ES-I3 (cell line): ENCODE measurements at regions not wholly inside any gene's neighbourhood (a gene's known extent, or its start where the extent isn't known, plus 50 kb on each side); places are given as distances from the start of the nearest gene placed in this dataset.

Source experiments
- H3K36me3 ChIP-seq: 2 replicates; pipeline ENCODE4 v1.6.1; 2013; ENCODE audit warnings: mild to moderate bottlenecking, low read length, control low read depth, moderate library complexity; ENCODE audit not compliant: insufficient read depth
- H3K4me1 ChIP-seq: 2 replicates; pipeline ENCODE4 v1.6.1; 2013; ENCODE audit warnings: mild to moderate bottlenecking, control low read depth, low read length; ENCODE audit not compliant: insufficient read depth
- H3K9ac ChIP-seq: 2 replicates; pipeline ENCODE4 v1.6.1; 2013; ENCODE audit warnings: low read depth, mild to moderate bottlenecking, low read length, moderate library complexity
- H3K9me3 ChIP-seq: 2 replicates; pipeline ENCODE4 v1.6.1; 2013; ENCODE audit warnings: mild to moderate bottlenecking, low read length, moderate library complexity; ENCODE audit not compliant: control insufficient read depth, insufficient read depth

GRCh38 chr20:22204801-22205200 lies 379.6 kb downstream of the FOXA2 start:
- H3K9me3 ChIP-seq: no peaks in the 10 kb centered on the region
- no peaks in the 10 kb centered on the region for H3K36me3 ChIP-seq
- no peak overlapping the region for H3K9ac ChIP-seq
- H3K4me1 ChIP-seq: no peaks in the 10 kb centered on the region

- H3K9ac ChIP-seq: no peak overlapping the region
- H3K9me3 ChIP-seq: no peaks in the 10 kb centered on the region
- no peaks in the 10 kb centered on the region for H3K36me3 ChIP-seq
- H3K4me1 ChIP-seq: no peaks in the 10 kb centered on the region
Observed at GRCh38 chr20:22182148-22182547, 402.2 kb downstream of the FOXA2 start.

GRCh38 chr20:22180244-22180643 lies 404.1 kb downstream of the FOXA2 start:
- Histone ChIP-seq H3K9ac (no peak overlapping the region), H3K36me3 (no peaks in the 10 kb centered on the region), H3K4me1 (no peaks in the 10 kb centered on the region), H3K9me3 (no peaks in the 10 kb centered on the region)

- no peaks in the 10 kb centered on the region for H3K9me3 ChIP-seq
- no peaks in the 10 kb centered on the region for H3K36me3 ChIP-seq
- H3K4me1 ChIP-seq: no peaks in the 10 kb centered on the region
- H3K9ac ChIP-seq: no peak overlapping the region
Observed at GRCh38 chr20:22160101-22160652, 424.2 kb downstream of the FOXA2 start.

- Histone ChIP-seq H3K36me3 (no peaks in the 10 kb centered on the region), H3K9ac (no peak overlapping the region), H3K4me1 (no peaks in the 10 kb centered on the region), H3K9me3 (no peaks in the 10 kb centered on the region)
Observed at GRCh38 chr20:22159276-22159675, 425.1 kb downstream of the FOXA2 start.

- Histone ChIP-seq H3K36me3 (no peaks in the 10 kb centered on the region), H3K9ac (no peak overlapping the region), H3K9me3 (no peaks in the 10 kb centered on the region), H3K4me1 (no peaks in the 10 kb centered on the region)
Observed at GRCh38 chr20:22127587-22127986, 422.1 kb downstream of the PAX1 start.

- no peak overlapping the region for H3K9ac ChIP-seq
- no peaks in the 10 kb centered on the region for H3K36me3 ChIP-seq
- no peaks in the 10 kb centered on the region for H3K9me3 ChIP-seq
- H3K4me1 ChIP-seq: no peaks in the 10 kb centered on the region
Observed at GRCh38 chr20:22106308-22106938, 401.0 kb downstream of the PAX1 start.

GRCh38 chr20:22101606-22102005 lies 396.1 kb downstream of the PAX1 start:
- H3K9ac ChIP-seq: no peak overlapping the region
- no peaks in the 10 kb centered on the region for H3K4me1 ChIP-seq
- no peaks in the 10 kb centered on the region for H3K36me3 ChIP-seq
- H3K9me3 ChIP-seq: no peaks in the 10 kb centered on the region

- Histone ChIP-seq H3K36me3 (no peaks in the 10 kb centered on the region), H3K9ac (no peak overlapping the region), H3K4me1 (no peaks in the 10 kb centered on the region)
Observed at GRCh38 chr20:22100686-22101085, 395.2 kb downstream of the PAX1 start.

GRCh38 chr20:22099348-22099747 lies 393.9 kb downstream of the PAX1 start:
- Histone ChIP-seq H3K9me3 (no peaks in the 10 kb centered on the region), H3K36me3 (no peaks in the 10 kb centered on the region), H3K4me1 (no peaks in the 10 kb centered on the region), H3K9ac (no peak overlapping the region)

More at GRCh38 chr20:22100686-22101085, 395.2 kb downstream of the PAX1 start:
- H3K9me3 ChIP-seq: no peaks in the 10 kb centered on the region

- no peaks in the 10 kb centered on the region for H3K36me3 ChIP-seq
- H3K4me1 ChIP-seq: no peaks in the 10 kb centered on the region
- no peak overlapping the region for H3K9ac ChIP-seq
- H3K9me3 ChIP-seq: no peaks in the 10 kb centered on the region
Observed at GRCh38 chr20:22098511-22098910, 393.0 kb downstream of the PAX1 start.

GRCh38 chr20:22093122-22093521 lies 387.7 kb downstream of the PAX1 start:
- no peak overlapping the region for H3K9ac ChIP-seq
- peaks cover 6% of the 10 kb centered on the region for H3K9me3 ChIP-seq
- no peaks in the 10 kb centered on the region for H3K36me3 ChIP-seq
- H3K4me1 ChIP-seq: no peaks in the 10 kb centered on the region

GRCh38 chr20:22088882-22089281 lies 383.4 kb downstream of the PAX1 start:
- H3K9ac ChIP-seq: no peak overlapping the region
- no peaks in the 10 kb centered on the region for H3K4me1 ChIP-seq
- H3K36me3 ChIP-seq: no peaks in the 10 kb centered on the region
- peaks cover 6% of the 10 kb centered on the region for H3K9me3 ChIP-seq

GRCh38 chr20:22080985-22081384 lies 375.5 kb downstream of the PAX1 start:
- no peaks in the 10 kb centered on the region for H3K36me3 ChIP-seq
- H3K9me3 ChIP-seq: no peaks in the 10 kb centered on the region
- no peaks in the 10 kb centered on the region for H3K4me1 ChIP-seq
- H3K9ac ChIP-seq: no peak overlapping the region

GRCh38 chr20:22074635-22075034 lies 369.2 kb downstream of the PAX1 start:
- H3K36me3 ChIP-seq: no peaks in the 10 kb centered on the region
- no peaks in the 10 kb centered on the region for H3K9me3 ChIP-seq
- 0 out of 2 replicates have a peak, but pooled peaks cover 6% of the 10 kb centered on the region for H3K4me1 ChIP-seq
- H3K9ac ChIP-seq: no peak overlapping the region
